Bronchial epithelial cell (primary cell): ENCODE measurements at regions not wholly inside any gene's neighbourhood (a gene's known extent, or its start where the extent isn't known, plus 50 kb on each side); places are given as distances from the start of the nearest gene placed in this dataset.

Source experiments
- DNase-seq: peaks from one replicate; pipeline ENCODE4 v3.0.0-alpha.2; 2010; ENCODE audit warnings: low read depth
- FAIRE-seq: peaks from 2 replicates; lab custom pipeline; 2011; peaks lifted over from hg19 to GRCh38; lab: Jason Lieb, UNC
- H3K27me3 ChIP-seq: 2 replicates; pipeline ENCODE4 v1.5.1; 2011; ENCODE audit warnings: low read length; ENCODE audit not compliant: control insufficient read depth, insufficient read depth
- H3K36me3 ChIP-seq: 2 replicates; pipeline ENCODE4 v1.5.1; 2011; ENCODE audit warnings: low read length; ENCODE audit not compliant: control insufficient read depth, insufficient read depth
- H3K4me3 ChIP-seq: 2 replicates; pipeline ENCODE4 v1.5.1; 2011; ENCODE audit warnings: mild to moderate bottlenecking, low read depth, low read length, control low read depth
- CTCF ChIP-seq: IDR thresholded peaks from 2 replicates; pipeline ENCODE4 v1.5.1; 2011; ENCODE audit warnings: mild to moderate bottlenecking, moderate library complexity, low read length, control low read depth, inconsistent platforms; ENCODE audit not compliant: insufficient read depth, severe bottlenecking

- no peak for FAIRE-seq
- TF ChIP-seq CTCF = no peak
- H3K27me3 ChIP-seq = no peaks in the 10 kb centered on the region
Observed at GRCh38 chr21:22885614-22886013, 1887.4 kb downstream of the NCAM2 start.

GRCh38 chr21:22889445-22889844 is 1891.2 kb downstream of the NCAM2 start:
- Histone ChIP-seq H3K27me3 (no peaks in the 10 kb centered on the region), H3K4me3 (no peak overlapping the region), H3K36me3 (no peaks in the 10 kb centered on the region)
- FAIRE-seq (no peak), DNase-seq (peak; percentile 66)
- TF ChIP-seq CTCF = no peak

More at GRCh38 chr21:22885614-22886013, 1887.4 kb downstream of the NCAM2 start:
- Histone ChIP-seq H3K36me3 (no peaks in the 10 kb centered on the region), H3K4me3 (no peak overlapping the region)
- DNase-seq = peak; percentile 44

GRCh38 chr21:22890656-22891055 is 1892.4 kb downstream of the NCAM2 start:
- peak; percentile 61 for DNase-seq
- no peak overlapping the region for H3K4me3 ChIP-seq
- no peak for TF ChIP-seq CTCF
- no peaks in the 10 kb centered on the region for H3K36me3 ChIP-seq
- H3K27me3 ChIP-seq = no peaks in the 10 kb centered on the region
- FAIRE-seq = no peak

- DNase-seq (no peak), FAIRE-seq (no peak)
- Histone ChIP-seq H3K36me3 (no peaks in the 10 kb centered on the region), H3K27me3 (no peaks in the 10 kb centered on the region), H3K4me3 (no peak overlapping the region)
- TF ChIP-seq CTCF = no peak
Observed at GRCh38 chr21:22892028-22892427, 1893.8 kb downstream of the NCAM2 start.

- no peaks in the 10 kb centered on the region for H3K36me3 ChIP-seq
- DNase-seq = no peak
- no peak for FAIRE-seq
- H3K27me3 ChIP-seq = no peaks in the 10 kb centered on the region
- TF ChIP-seq CTCF = no peak
- no peak overlapping the region for H3K4me3 ChIP-seq
Observed at GRCh38 chr21:22892740-22893139, 1894.5 kb downstream of the NCAM2 start.

GRCh38 chr21:22898051-22898665 is 1899.9 kb downstream of the NCAM2 start:
- DNase-seq = peak; percentile 55
- Histone ChIP-seq H3K27me3 (no peaks in the 10 kb centered on the region), H3K4me3 (no peak overlapping the region), H3K36me3 (no peaks in the 10 kb centered on the region)
- FAIRE-seq = no peak
- TF ChIP-seq CTCF = no peak
